ENCODE measurements at regions not wholly inside any gene's neighbourhood (a gene's known extent, or its start where the extent isn't known, plus 50 kb on each side); places are given as distances from the start of the nearest gene placed in this dataset.

- FAIRE-seq, result no peak
- no peak overlapping the region for H3K4me3 ChIP-seq (ENCODE audit: low read depth, low read length)
- TF ChIP-seq, protein P1, sequence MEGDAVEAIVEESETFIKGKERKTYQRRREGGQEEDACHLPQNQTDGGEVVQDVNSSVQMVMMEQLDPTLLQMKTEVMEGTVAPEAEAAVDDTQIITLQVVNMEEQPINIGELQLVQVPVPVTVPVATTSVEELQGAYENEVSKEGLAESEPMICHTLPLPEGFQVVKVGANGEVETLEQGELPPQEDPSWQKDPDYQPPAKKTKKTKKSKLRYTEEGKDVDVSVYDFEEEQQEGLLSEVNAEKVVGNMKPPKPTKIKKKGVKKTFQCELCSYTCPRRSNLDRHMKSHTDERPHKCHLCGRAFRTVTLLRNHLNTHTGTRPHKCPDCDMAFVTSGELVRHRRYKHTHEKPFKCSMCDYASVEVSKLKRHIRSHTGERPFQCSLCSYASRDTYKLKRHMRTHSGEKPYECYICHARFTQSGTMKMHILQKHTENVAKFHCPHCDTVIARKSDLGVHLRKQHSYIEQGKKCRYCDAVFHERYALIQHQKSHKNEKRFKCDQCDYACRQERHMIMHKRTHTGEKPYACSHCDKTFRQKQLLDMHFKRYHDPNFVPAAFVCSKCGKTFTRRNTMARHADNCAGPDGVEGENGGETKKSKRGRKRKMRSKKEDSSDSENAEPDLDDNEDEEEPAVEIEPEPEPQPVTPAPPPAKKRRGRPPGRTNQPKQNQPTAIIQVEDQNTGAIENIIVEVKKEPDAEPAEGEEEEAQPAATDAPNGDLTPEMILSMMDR (IDR thresholded peaks at IDR 0.05; ENCODE audit: insufficient read depth, low read length, severe bottlenecking), result no peak
- DNase-seq (ENCODE audit: low read depth), result no peak
- H3K27me3 ChIP-seq (ENCODE audit: control insufficient read depth, insufficient read depth, low read length), result no peaks in the 10 kb centered on the region
- H3K36me3 ChIP-seq (ENCODE audit: control insufficient read depth, insufficient read depth, low read length), result no peaks in the 10 kb centered on the region
Observed at GRCh38 chr10:4049348-4049747, 264.3 kb upstream of the KLF6 start.

DNA sequence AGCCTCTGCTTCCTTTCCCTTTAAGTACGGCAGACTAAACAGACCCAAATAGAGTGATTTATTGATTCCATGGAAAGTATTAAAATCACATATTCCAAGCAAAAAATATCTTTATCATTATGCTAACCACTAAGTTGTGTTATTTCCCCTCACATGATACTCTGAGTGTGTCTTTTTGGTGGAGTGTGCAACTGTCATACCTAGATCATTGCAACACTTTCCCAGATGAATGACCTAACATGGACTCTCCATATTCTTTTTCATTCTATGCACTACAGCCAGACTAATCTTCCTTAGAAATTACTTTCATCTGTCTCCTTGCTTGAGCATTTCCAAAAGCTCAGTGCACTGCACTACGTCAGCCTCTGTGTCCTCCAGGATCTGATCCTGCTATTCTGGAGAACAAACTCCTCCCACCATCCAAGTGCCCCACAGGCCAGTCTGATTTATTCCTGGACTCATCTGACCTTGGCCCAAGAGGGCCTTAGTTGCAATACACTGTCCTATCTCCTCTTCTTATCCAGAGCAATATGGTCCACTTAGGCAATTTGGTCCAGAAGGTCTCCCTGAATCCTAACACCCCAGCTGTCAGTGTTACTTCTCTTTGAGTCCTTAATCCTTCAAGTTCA is 263.3 kb upstream of the KLF6 start:
- TF ChIP-seq, protein P1 (IDR thresholded peaks at IDR 0.05; ENCODE audit: insufficient read depth, low read length, severe bottlenecking), result no peak
- Histone ChIP-seq H3K36me3 (ENCODE audit: control insufficient read depth, insufficient read depth, low read length) (no peaks in the 10 kb centered on the region), H3K4me3 (ENCODE audit: low read depth, low read length) (no peak overlapping the region), H3K27me3 (ENCODE audit: control insufficient read depth, insufficient read depth, low read length) (no peaks in the 10 kb centered on the region)
- FAIRE-seq (no peak), DNase-seq (ENCODE audit: low read depth) (no peak)

DNA sequence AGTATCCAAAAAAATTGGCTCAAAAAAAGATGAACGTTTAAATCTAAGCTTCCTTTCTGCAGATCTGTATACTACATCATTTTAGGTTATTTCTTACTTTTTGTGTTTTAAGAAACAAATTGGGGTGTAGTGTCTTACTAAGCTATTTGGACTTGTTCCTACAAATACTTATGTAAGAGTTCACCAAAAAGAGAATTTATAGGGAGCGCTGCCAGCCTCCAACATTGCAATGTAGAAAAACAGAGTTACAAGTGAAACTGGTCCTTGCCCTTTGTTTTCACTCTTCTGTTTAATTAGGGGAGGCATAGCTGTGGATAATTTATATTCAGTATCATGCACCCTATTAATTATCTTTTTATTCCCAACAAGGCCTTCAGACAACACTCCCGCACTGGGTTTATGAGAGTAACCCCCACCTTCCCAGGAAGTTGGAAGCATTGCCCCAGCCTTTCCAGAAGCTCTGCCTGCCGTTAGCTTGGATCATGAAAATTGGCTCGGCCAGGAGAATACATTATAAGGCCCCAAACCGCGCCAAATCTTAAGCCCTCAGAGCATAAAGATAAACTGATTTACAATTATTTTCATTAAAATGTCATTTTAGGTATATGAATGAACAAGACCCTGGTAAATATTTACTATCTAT is 261.8 kb upstream of the KLF6 start:
- FAIRE-seq (no peak), DNase-seq (ENCODE audit: low read depth) (no peak)
- TF ChIP-seq, protein P1 (IDR thresholded peaks at IDR 0.05; ENCODE audit: insufficient read depth, low read length, severe bottlenecking), result no peak
- no peaks in the 10 kb centered on the region for H3K27me3 ChIP-seq (ENCODE audit: control insufficient read depth, insufficient read depth, low read length)
- H3K36me3 ChIP-seq (ENCODE audit: control insufficient read depth, insufficient read depth, low read length), result no peaks in the 10 kb centered on the region
- no peak overlapping the region for H3K4me3 ChIP-seq (ENCODE audit: low read depth, low read length)

GRCh38 chr10:4046030-4046429 is 261.0 kb upstream of the KLF6 start:
- DNase-seq (ENCODE audit: low read depth) (no peak), FAIRE-seq (no peak)
- H3K4me3 ChIP-seq (ENCODE audit: low read depth, low read length), result no peak overlapping the region
- no peaks in the 10 kb centered on the region for H3K27me3 ChIP-seq (ENCODE audit: control insufficient read depth, insufficient read depth, low read length)
- TF ChIP-seq, protein P1 (IDR thresholded peaks at IDR 0.05; ENCODE audit: insufficient read depth, low read length, severe bottlenecking), result no peak
- no peaks in the 10 kb centered on the region for H3K36me3 ChIP-seq (ENCODE audit: control insufficient read depth, insufficient read depth, low read length)

- H3K36me3 ChIP-seq (ENCODE audit: control insufficient read depth, insufficient read depth, low read length), result no peaks in the 10 kb centered on the region
- TF ChIP-seq, protein P1 (IDR thresholded peaks at IDR 0.05; ENCODE audit: insufficient read depth, low read length, severe bottlenecking), result no peak
- DNase-seq (ENCODE audit: low read depth) (no peak), FAIRE-seq (no peak)
- no peaks in the 10 kb centered on the region for H3K27me3 ChIP-seq (ENCODE audit: control insufficient read depth, insufficient read depth, low read length)
- H3K4me3 ChIP-seq (ENCODE audit: low read depth, low read length), result no peak overlapping the region
Observed at GRCh38 chr10:4043897-4044665, 259.1 kb upstream of the KLF6 start.

Data from bronchial epithelial cell (primary cell).